ENCODE measurements at regions not wholly inside any gene's neighbourhood (a gene's known extent, or its start where the extent isn't known, plus 50 kb on each side); places are given as distances from the start of the nearest gene placed in this dataset.

DNA sequence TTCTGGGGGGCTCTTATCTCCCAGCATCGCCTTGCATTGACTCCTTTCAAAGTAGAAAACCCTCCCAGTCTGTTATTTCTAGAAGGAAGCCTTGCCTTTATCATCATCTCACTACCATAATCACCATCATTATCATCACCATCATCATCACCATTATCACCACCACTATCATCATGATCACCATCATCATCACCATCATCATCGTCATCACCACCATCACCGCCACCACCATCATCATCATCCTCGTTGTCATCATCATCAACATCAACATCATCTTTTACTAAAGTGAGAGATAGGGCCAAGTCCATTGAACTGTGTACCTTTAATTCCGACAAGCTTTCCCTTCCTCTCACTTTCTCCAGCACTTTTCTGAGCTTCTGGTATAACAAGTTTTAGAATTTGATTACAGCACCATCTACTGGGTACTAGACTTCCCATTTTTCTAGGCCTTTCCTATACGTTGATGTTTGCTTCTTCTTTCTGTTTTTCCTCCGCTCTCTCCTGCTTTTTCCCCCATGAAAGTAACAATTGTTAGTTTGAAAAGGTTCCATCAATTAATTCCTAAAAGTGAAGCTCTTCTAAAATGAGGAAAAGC is 226.4 kb downstream of the BUB3 start (continued):
- TF ChIP-seq, protein P1, sequence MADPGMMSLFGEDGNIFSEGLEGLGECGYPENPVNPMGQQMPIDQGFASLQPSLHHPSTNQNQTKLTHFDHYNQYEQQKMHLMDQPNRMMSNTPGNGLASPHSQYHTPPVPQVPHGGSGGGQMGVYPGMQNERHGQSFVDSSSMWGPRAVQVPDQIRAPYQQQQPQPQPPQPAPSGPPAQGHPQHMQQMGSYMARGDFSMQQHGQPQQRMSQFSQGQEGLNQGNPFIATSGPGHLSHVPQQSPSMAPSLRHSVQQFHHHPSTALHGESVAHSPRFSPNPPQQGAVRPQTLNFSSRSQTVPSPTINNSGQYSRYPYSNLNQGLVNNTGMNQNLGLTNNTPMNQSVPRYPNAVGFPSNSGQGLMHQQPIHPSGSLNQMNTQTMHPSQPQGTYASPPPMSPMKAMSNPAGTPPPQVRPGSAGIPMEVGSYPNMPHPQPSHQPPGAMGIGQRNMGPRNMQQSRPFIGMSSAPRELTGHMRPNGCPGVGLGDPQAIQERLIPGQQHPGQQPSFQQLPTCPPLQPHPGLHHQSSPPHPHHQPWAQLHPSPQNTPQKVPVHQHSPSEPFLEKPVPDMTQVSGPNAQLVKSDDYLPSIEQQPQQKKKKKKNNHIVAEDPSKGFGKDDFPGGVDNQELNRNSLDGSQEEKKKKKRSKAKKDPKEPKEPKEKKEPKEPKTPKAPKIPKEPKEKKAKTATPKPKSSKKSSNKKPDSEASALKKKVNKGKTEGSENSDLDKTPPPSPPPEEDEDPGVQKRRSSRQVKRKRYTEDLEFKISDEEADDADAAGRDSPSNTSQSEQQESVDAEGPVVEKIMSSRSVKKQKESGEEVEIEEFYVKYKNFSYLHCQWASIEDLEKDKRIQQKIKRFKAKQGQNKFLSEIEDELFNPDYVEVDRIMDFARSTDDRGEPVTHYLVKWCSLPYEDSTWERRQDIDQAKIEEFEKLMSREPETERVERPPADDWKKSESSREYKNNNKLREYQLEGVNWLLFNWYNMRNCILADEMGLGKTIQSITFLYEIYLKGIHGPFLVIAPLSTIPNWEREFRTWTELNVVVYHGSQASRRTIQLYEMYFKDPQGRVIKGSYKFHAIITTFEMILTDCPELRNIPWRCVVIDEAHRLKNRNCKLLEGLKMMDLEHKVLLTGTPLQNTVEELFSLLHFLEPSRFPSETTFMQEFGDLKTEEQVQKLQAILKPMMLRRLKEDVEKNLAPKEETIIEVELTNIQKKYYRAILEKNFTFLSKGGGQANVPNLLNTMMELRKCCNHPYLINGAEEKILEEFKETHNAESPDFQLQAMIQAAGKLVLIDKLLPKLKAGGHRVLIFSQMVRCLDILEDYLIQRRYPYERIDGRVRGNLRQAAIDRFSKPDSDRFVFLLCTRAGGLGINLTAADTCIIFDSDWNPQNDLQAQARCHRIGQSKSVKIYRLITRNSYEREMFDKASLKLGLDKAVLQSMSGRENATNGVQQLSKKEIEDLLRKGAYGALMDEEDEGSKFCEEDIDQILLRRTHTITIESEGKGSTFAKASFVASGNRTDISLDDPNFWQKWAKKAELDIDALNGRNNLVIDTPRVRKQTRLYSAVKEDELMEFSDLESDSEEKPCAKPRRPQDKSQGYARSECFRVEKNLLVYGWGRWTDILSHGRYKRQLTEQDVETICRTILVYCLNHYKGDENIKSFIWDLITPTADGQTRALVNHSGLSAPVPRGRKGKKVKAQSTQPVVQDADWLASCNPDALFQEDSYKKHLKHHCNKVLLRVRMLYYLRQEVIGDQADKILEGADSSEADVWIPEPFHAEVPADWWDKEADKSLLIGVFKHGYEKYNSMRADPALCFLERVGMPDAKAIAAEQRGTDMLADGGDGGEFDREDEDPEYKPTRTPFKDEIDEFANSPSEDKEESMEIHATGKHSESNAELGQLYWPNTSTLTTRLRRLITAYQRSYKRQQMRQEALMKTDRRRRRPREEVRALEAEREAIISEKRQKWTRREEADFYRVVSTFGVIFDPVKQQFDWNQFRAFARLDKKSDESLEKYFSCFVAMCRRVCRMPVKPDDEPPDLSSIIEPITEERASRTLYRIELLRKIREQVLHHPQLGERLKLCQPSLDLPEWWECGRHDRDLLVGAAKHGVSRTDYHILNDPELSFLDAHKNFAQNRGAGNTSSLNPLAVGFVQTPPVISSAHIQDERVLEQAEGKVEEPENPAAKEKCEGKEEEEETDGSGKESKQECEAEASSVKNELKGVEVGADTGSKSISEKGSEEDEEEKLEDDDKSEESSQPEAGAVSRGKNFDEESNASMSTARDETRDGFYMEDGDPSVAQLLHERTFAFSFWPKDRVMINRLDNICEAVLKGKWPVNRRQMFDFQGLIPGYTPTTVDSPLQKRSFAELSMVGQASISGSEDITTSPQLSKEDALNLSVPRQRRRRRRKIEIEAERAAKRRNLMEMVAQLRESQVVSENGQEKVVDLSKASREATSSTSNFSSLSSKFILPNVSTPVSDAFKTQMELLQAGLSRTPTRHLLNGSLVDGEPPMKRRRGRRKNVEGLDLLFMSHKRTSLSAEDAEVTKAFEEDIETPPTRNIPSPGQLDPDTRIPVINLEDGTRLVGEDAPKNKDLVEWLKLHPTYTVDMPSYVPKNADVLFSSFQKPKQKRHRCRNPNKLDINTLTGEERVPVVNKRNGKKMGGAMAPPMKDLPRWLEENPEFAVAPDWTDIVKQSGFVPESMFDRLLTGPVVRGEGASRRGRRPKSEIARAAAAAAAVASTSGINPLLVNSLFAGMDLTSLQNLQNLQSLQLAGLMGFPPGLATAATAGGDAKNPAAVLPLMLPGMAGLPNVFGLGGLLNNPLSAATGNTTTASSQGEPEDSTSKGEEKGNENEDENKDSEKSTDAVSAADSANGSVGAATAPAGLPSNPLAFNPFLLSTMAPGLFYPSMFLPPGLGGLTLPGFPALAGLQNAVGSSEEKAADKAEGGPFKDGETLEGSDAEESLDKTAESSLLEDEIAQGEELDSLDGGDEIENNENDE (IDR thresholded peaks at IDR 0.05; ENCODE audit: insufficient replicate concordance, low read length): no peak
- TF ChIP-seq ASH2L (IDR thresholded peaks at IDR 0.05; ENCODE audit: low read length): no peak

All from H1 (cell line).